ENCODE measurements at regions not wholly inside any gene's neighbourhood (a gene's known extent, or its start where the extent isn't known, plus 50 kb on each side); places are given as distances from the start of the nearest gene placed in this dataset.
"Not testable (repeated sequence)": the region's sequence is repeated elsewhere in the genome, so short reads cannot be mapped to it uniquely, and the experiment has no call there.

DNA sequence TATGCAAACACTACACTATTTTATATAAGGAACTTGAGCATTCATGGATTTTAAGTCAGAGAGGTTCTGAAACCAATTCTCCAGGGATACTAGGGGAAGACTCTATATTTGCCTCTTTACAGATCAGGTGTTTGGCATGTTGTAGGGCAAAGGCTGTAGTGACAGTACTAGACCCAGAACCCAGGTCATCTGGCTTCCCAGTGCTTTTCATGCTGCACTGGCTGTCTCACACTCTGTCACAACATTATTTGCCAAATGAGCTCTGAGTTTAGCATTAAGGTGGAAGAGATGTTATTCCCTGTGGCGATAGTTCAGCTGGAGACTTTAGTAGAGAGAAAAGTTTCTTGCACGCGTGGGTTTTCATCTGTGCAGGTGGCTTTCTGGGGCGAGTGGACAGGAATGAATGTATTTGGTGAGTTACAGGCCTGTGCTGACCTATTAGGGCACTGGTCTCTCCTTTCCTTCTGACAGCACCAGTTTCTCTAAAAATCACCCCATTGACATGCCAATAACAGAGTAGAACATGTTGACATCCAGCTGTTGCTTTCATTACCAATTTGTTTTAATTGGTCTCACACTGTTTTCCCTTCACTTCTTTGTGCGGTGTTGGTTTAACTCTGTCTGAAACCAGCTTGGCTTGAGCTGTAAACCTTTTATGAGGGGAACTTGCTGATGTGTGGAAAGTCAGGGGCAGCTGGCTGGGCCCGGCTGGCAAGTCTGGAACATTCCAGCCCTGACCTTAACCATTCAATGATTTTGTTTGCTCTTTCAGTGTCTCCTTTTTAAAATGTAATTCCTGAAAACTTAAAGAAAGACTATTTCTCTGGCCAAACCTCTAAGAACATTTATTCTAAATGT is 643.0 kb upstream of the FAM98A start:
- Histone ChIP-seq H3K4me3 (ENCODE audit: low read depth in 1 of 2, low read length in 2 of 2) (no peak overlapping the region), H3K36me3 (ENCODE audit: control insufficient read depth in 1 of 2, insufficient read depth in 2 of 2, low read length in 2 of 2) (no peaks in the 10 kb centered on the region), H3K27ac (ENCODE audit: low read length) (no peak overlapping the region), H3K4me1 (ENCODE audit: control insufficient read depth in 1 of 2, insufficient read depth in 2 of 2, low read length in 2 of 2) (no peaks in the 10 kb centered on the region), H3K27me3 (ENCODE audit: low read depth, low read length) (no peaks in the 10 kb centered on the region), H3K9me3 (ENCODE audit: control insufficient read depth in 1 of 2, low read length in 2 of 2) (peaks cover 0 to 6% of the 10 kb centered on the region in 2 donors)

GRCh38 chr2:34239511-34239910 is 640.4 kb upstream of the FAM98A start:
- Histone ChIP-seq H3K36me3 (ENCODE audit: control insufficient read depth in 1 of 2, insufficient read depth in 2 of 2, low read length in 2 of 2) (no peaks in the 10 kb centered on the region), H3K27ac (ENCODE audit: low read length) (no peak overlapping the region), H3K9me3 (ENCODE audit: control insufficient read depth in 1 of 2, low read length in 2 of 2) (peaks cover 0 to 12% of the 10 kb centered on the region in 2 donors), H3K4me1 (ENCODE audit: control insufficient read depth in 1 of 2, insufficient read depth in 2 of 2, low read length in 2 of 2) (no peaks in the 10 kb centered on the region), H3K4me3 (ENCODE audit: low read depth in 1 of 2, low read length in 2 of 2) (no peak overlapping the region), H3K27me3 (ENCODE audit: low read depth, low read length) (no peaks in the 10 kb centered on the region)

DNA sequence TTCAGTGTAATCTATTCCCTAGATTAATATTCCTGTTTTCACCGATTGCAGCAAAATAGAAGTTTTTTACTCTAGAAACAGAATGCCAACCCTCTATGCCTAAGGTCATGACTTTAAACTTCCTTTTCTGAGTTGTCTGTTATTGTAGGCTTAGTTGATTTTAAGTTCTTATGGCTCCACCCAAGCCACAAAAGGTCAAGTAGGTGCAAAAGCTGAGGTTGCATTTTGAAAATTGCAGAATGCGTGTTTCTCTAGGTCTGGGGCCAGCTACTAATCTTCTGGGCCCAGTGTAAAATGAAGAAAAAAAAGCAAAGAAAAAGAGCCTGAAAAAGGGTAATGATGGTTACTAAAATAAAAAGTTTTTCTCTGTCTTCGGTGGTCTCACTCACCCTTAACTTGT is 635.7 kb upstream of the FAM98A start:
- H3K27ac ChIP-seq (ENCODE audit: low read length) = no peak overlapping the region
- peaks cover 0 to 12% of the 10 kb centered on the region in 2 donors for H3K9me3 ChIP-seq (ENCODE audit: control insufficient read depth in 1 of 2, low read length in 2 of 2)
- H3K36me3 ChIP-seq (ENCODE audit: control insufficient read depth in 1 of 2, insufficient read depth in 2 of 2, low read length in 2 of 2) = no peaks in the 10 kb centered on the region
- H3K27me3 ChIP-seq (ENCODE audit: low read depth, low read length) = no peaks in the 10 kb centered on the region
- H3K4me3 ChIP-seq (ENCODE audit: low read depth in 1 of 2, low read length in 2 of 2) = no peak overlapping the region
- H3K4me1 ChIP-seq (ENCODE audit: control insufficient read depth in 1 of 2, insufficient read depth in 2 of 2, low read length in 2 of 2) = no peaks in the 10 kb centered on the region

DNA sequence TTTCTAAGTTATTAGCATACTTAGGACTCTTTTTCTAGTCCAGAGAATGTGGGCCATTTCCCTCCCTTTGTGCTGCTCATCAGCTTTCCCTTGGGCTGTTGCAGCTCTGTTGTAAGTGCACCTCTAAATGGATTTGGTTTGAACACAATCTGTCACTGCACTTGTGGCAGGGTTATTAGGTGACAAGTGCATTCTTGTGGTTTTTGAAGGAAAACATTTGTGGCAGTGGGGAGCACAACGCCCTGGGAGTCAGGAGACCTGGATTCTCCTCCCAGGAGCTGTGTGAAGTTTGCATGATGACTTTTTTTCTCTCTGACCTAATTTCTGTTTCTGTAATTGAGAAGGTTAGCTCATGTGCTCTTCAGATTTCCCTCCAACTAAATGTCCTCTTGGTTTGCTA is 630.9 kb upstream of the FAM98A start:
- H3K27ac ChIP-seq (ENCODE audit: low read length) = no peak overlapping the region
- no peaks in the 10 kb centered on the region for H3K4me1 ChIP-seq (ENCODE audit: control insufficient read depth in 1 of 2, insufficient read depth in 2 of 2, low read length in 2 of 2)

DNA sequence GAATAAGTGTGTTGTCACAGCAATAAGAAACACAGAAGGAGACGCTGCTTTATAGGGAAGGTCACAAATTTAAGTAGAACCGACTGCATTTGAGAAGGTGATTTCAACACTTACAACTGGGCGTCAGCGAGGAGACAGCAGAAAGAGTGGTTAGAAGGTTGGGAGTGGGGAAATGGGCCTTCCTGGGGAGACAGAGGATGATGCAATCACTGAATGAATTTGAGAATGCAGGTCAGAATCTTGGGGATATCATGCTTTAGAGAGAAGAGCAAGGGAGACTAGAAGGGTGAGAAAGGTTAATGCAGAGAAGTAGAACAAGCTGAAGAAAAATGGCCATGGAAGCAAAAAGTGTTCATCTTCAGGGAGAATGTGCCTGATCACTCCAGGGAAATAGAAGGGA is 616.1 kb upstream of the FAM98A start:
- H3K27ac ChIP-seq (ENCODE audit: low read length) = no peak overlapping the region
- H3K36me3 ChIP-seq (ENCODE audit: control insufficient read depth in 1 of 2, insufficient read depth in 2 of 2, low read length in 2 of 2) = no peaks in the 10 kb centered on the region
- no peak overlapping the region for H3K4me3 ChIP-seq (ENCODE audit: low read depth in 1 of 2, low read length in 2 of 2)

More for the DNA sequence above, 630.9 kb upstream of the FAM98A start:
- H3K27me3 ChIP-seq (ENCODE audit: low read depth, low read length) = no peaks in the 10 kb centered on the region
- no peaks in the 10 kb centered on the region for H3K9me3 ChIP-seq (ENCODE audit: control insufficient read depth in 1 of 2, low read length in 2 of 2)
- no peak overlapping the region for H3K4me3 ChIP-seq (ENCODE audit: low read depth in 1 of 2, low read length in 2 of 2)
- H3K36me3 ChIP-seq (ENCODE audit: control insufficient read depth in 1 of 2, insufficient read depth in 2 of 2, low read length in 2 of 2) = no peaks in the 10 kb centered on the region

DNA sequence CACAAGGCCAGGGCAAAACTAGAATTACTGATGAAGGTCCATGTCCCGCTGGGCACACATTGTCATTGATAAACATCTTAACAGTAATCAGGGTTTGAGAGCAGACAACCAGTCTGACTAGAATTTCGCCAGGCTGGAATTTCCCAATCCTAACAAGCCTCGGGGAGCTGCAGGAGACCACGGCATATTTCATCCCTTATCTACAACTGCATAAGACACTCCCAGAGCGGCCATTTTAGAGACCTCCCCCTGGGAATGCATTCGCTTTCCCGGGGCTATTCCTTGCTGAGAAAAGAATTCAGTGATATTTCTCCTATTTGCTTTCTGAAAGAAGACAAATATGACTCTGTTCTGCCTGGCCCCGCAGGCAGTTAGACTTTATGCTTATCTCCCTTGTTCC is 611.3 kb upstream of the FAM98A start:
- not testable (repeated sequence) for H3K27me3 ChIP-seq (ENCODE audit: low read depth, low read length); H3K4me3 ChIP-seq (ENCODE audit: low read depth in 1 of 2, low read length in 2 of 2); H3K36me3 ChIP-seq (ENCODE audit: control insufficient read depth in 1 of 2, insufficient read depth in 2 of 2, low read length in 2 of 2); H3K4me1 ChIP-seq (ENCODE audit: control insufficient read depth in 1 of 2, insufficient read depth in 2 of 2, low read length in 2 of 2); H3K27ac ChIP-seq (ENCODE audit: low read length)
- peaks cover 0 to 21% of the 10 kb centered on the region in 2 donors for H3K9me3 ChIP-seq (ENCODE audit: control insufficient read depth in 1 of 2, low read length in 2 of 2)

More for the DNA sequence above, 616.1 kb upstream of the FAM98A start:
- no peaks in the 10 kb centered on the region for H3K27me3 ChIP-seq (ENCODE audit: low read depth, low read length)
- H3K4me1 ChIP-seq (ENCODE audit: control insufficient read depth in 1 of 2, insufficient read depth in 2 of 2, low read length in 2 of 2) = no peaks in the 10 kb centered on the region
- H3K9me3 ChIP-seq (ENCODE audit: control insufficient read depth in 1 of 2, low read length in 2 of 2) = peaks cover 0 to 8% of the 10 kb centered on the region in 2 donors

DNA sequence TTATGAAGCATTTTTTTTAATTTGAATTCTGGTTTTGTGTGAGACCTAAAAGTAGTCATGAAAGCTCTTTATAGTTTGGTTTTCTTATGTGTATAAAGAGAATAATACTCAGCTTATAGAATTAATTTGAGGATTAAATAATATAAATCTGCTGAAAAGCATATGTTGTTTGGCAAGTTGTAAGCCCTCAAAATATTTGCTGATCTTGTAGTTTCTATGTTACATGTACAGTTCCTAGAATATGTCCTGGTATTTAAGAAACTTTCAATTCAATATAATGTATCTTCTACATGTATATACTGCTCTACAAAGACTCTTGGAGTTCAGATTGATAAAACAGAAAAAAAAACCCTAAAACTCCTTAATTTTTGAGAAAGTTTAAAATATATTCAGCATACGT is 605.5 kb upstream of the FAM98A start:
- no peak overlapping the region for H3K4me3 ChIP-seq (ENCODE audit: low read depth in 1 of 2, low read length in 2 of 2)
- H3K27me3 ChIP-seq (ENCODE audit: low read depth, low read length) = no peaks in the 10 kb centered on the region
- H3K4me1 ChIP-seq (ENCODE audit: control insufficient read depth in 1 of 2, insufficient read depth in 2 of 2, low read length in 2 of 2) = no peaks in the 10 kb centered on the region
- no peaks in the 10 kb centered on the region for H3K36me3 ChIP-seq (ENCODE audit: control insufficient read depth in 1 of 2, insufficient read depth in 2 of 2, low read length in 2 of 2)
- H3K27ac ChIP-seq (ENCODE audit: low read length) = no peak overlapping the region
- H3K9me3 ChIP-seq (ENCODE audit: control insufficient read depth in 1 of 2, low read length in 2 of 2) = peaks cover 0 to 10% of the 10 kb centered on the region in 2 donors

DNA sequence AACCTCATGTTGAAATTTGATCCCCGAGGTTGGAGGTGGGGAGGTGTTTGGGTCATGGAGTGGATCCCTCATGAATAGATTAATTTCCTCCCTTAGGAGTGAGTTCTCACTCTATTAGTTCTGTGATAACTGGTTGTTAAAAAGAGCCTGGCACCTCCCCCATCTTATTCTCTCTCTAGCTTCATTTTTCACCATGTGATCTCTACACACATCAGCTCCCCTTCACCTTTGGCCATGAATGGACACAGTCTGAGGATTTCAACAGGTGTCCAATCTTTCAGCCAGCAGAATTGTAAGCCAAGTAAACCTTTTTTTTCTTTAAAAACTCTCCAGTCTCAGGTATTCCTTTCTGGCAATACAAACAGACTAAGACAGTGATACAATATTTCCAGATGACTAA is 602.0 kb upstream of the FAM98A start:
- no peak overlapping the region for H3K27ac ChIP-seq (ENCODE audit: low read length)
- no peaks in the 10 kb centered on the region for H3K9me3 ChIP-seq (ENCODE audit: control insufficient read depth in 1 of 2, low read length in 2 of 2)
- no peak overlapping the region for H3K4me3 ChIP-seq (ENCODE audit: low read depth in 1 of 2, low read length in 2 of 2)
- no peaks in the 10 kb centered on the region for H3K27me3 ChIP-seq (ENCODE audit: low read depth, low read length)
- no peaks in the 10 kb centered on the region for H3K4me1 ChIP-seq (ENCODE audit: control insufficient read depth in 1 of 2, insufficient read depth in 2 of 2, low read length in 2 of 2)
- no peaks in the 10 kb centered on the region for H3K36me3 ChIP-seq (ENCODE audit: control insufficient read depth in 1 of 2, insufficient read depth in 2 of 2, low read length in 2 of 2)

- no peaks in the 10 kb centered on the region for H3K36me3 ChIP-seq (ENCODE audit: control insufficient read depth in 1 of 2, insufficient read depth in 2 of 2, low read length in 2 of 2)
- H3K4me3 ChIP-seq (ENCODE audit: low read depth in 1 of 2, low read length in 2 of 2) = no peak overlapping the region
- H3K9me3 ChIP-seq (ENCODE audit: control insufficient read depth in 1 of 2, low read length in 2 of 2) = no peaks in the 10 kb centered on the region
- H3K4me1 ChIP-seq (ENCODE audit: control insufficient read depth in 1 of 2, insufficient read depth in 2 of 2, low read length in 2 of 2) = no peaks in the 10 kb centered on the region
- no peaks in the 10 kb centered on the region for H3K27me3 ChIP-seq (ENCODE audit: low read depth, low read length)
- no peak overlapping the region for H3K27ac ChIP-seq (ENCODE audit: low read length)
These were observed 600.9 kb upstream of the FAM98A start for GRCh38 chr2:34199971-34200370.

GRCh38 chr2:34193164-34193563 is 594.1 kb upstream of the FAM98A start:
- H3K27ac ChIP-seq (ENCODE audit: low read length) = no peak overlapping the region
- no peaks in the 10 kb centered on the region for H3K4me1 ChIP-seq (ENCODE audit: control insufficient read depth in 1 of 2, insufficient read depth in 2 of 2, low read length in 2 of 2)
- no peaks in the 10 kb centered on the region for H3K27me3 ChIP-seq (ENCODE audit: low read depth, low read length)
- no peak overlapping the region for H3K4me3 ChIP-seq (ENCODE audit: low read depth in 1 of 2, low read length in 2 of 2)
- no peaks in the 10 kb centered on the region for H3K9me3 ChIP-seq (ENCODE audit: control insufficient read depth in 1 of 2, low read length in 2 of 2)
- no peaks in the 10 kb centered on the region for H3K36me3 ChIP-seq (ENCODE audit: control insufficient read depth in 1 of 2, insufficient read depth in 2 of 2, low read length in 2 of 2)

- H3K27me3 ChIP-seq (ENCODE audit: low read depth, low read length) = no peaks in the 10 kb centered on the region
- H3K27ac ChIP-seq (ENCODE audit: low read length) = no peak overlapping the region
- H3K4me1 ChIP-seq (ENCODE audit: control insufficient read depth in 1 of 2, insufficient read depth in 2 of 2, low read length in 2 of 2) = no peaks in the 10 kb centered on the region
- H3K9me3 ChIP-seq (ENCODE audit: control insufficient read depth in 1 of 2, low read length in 2 of 2) = no peaks in the 10 kb centered on the region
- H3K36me3 ChIP-seq (ENCODE audit: control insufficient read depth in 1 of 2, insufficient read depth in 2 of 2, low read length in 2 of 2) = no peaks in the 10 kb centered on the region
- H3K4me3 ChIP-seq (ENCODE audit: low read depth in 1 of 2, low read length in 2 of 2) = no peak overlapping the region
These were observed 589.6 kb upstream of the FAM98A start for GRCh38 chr2:34188464-34189303.
